CD4-positive, alpha-beta memory T cell (primary cell): ENCODE measurements at regions not wholly inside any gene's neighbourhood (a gene's known extent, or its start where the extent isn't known, plus 50 kb on each side); places are given as distances from the start of the nearest gene placed in this dataset.

Experiments
- CTCF ChIA-PET: fragments of 350-600 bp; sonication (Branson Sonifier 250); formaldehyde crosslinking; loops from one replicate; lab custom pipeline; 2021; ENCODE audit warnings: inconsistent platforms; ENCODE audit not compliant: partially characterized antibody; lab: Charles Lee
- POLR2A ChIA-PET: fragments of 350-600 bp; sonication (Branson Sonifier 250); formaldehyde crosslinking; loops from one replicate; lab custom pipeline; 2021; ENCODE audit not compliant: partially characterized antibody; lab: Charles Lee
- DNase-seq, 5 donors: peaks; one replicate each; pipeline versions ENCODE4 v3.0.0 to v3.0.0-alpha.2; 2020 to 2022; ENCODE audit warnings: mixed read lengths in 1 of 5
- H3K27ac ChIP-seq: one replicate; pipeline ENCODE4 v1.7.0; 2013; ENCODE audit warnings: low read depth, low read length
- H3K27me3 ChIP-seq: 2 replicates; pipeline ENCODE4 v1.7.0; 2013; ENCODE audit warnings: mild to moderate bottlenecking, low read length, moderate library complexity; ENCODE audit not compliant: insufficient read depth
- H3K36me3 ChIP-seq: 2 replicates; pipeline ENCODE4 v1.7.0; 2013; ENCODE audit warnings: mild to moderate bottlenecking, low read length, moderate library complexity; ENCODE audit not compliant: insufficient read depth
- H3K4me1 ChIP-seq: 2 replicates; pipeline ENCODE4 v1.7.0; 2013; ENCODE audit warnings: mild to moderate bottlenecking, low read length, moderate library complexity; ENCODE audit not compliant: insufficient read depth
- H3K4me3 ChIP-seq, 2 donors: one replicate each; pipeline ENCODE4 v1.7.0; 2013; ENCODE audit warnings: low read length in 2 of 2, mild to moderate bottlenecking in 1 of 2
- H3K9me3 ChIP-seq, 2 donors: one replicate each; pipeline ENCODE4 v1.7.0; 2013; ENCODE audit warnings: low read length in 2 of 2, control low read depth in 1 of 2; ENCODE audit not compliant: control insufficient read depth in 1 of 2
- H3K27ac Mint-ChIP-seq, 7 donors: one replicate each; pipeline ENCODE4 v1.8.0; 2020 to 2021; ENCODE audit warnings: mixed read lengths in 7 of 7, mild to moderate bottlenecking in 6 of 7, inconsistent platforms in 3 of 7, moderate library complexity in 3 of 7
- H3K27me3 Mint-ChIP-seq, 2 donors: one replicate each; pipeline ENCODE4 v1.8.0; 2020 to 2021; ENCODE audit warnings: mixed read lengths in 2 of 2
- H3K36me3 Mint-ChIP-seq, 2 donors: one replicate each; pipeline ENCODE4 v1.8.0; 2020 to 2021; ENCODE audit warnings: mixed read lengths in 2 of 2, inconsistent platforms in 1 of 2, mild to moderate bottlenecking in 1 of 2
- H3K4me1 Mint-ChIP-seq, 4 donors: one replicate each; pipeline ENCODE4 v1.8.0; 2020 to 2021; ENCODE audit warnings: mixed read lengths in 4 of 4, mild to moderate bottlenecking in 1 of 4
- H3K4me3 Mint-ChIP-seq, 8 donors: one replicate each; pipeline ENCODE4 v1.8.0; 2020 to 2021; ENCODE audit warnings: mixed read lengths in 8 of 8, mild to moderate bottlenecking in 7 of 8, moderate library complexity in 6 of 8, inconsistent platforms in 3 of 8
- H3K9me3 Mint-ChIP-seq, 8 donors: one replicate each; pipeline ENCODE4 v1.8.0; 2020 to 2021; ENCODE audit warnings: mixed read lengths in 8 of 8, mild to moderate bottlenecking in 5 of 8, inconsistent platforms in 3 of 8, moderate library complexity in 1 of 8
- intact Hi-C: fragments of 100-400 bp; cut with micrococcal nuclease; formaldehyde crosslinking; loops from one replicate; pipeline ENCODE4 v1.15.1; 2023

GRCh38 chr2:180061546-180061945 is 54.4 kb upstream of the CWC22 start:
- no peaks in the 10 kb centered on the region for H3K27me3 ChIP-seq
- H3K4me1 ChIP-seq: no peaks in the 10 kb centered on the region
- no peak overlapping the region for H3K4me3 ChIP-seq
- Mint-ChIP-seq H3K4me3 (no peak overlapping the region), H3K27me3 (peaks cover 0 to 2% of the 10 kb centered on the region in 2 donors), H3K36me3 (no peaks in the 10 kb centered on the region), H3K4me1 (no peaks in the 10 kb centered on the region), H3K9me3 (peaks cover 0 to 2% (median 0%) of the 10 kb centered on the region in 8 donors), H3K27ac (no peak overlapping the region)
- ChIA-PET CTCF (no interaction called here), POLR2A (no interaction called here)
- H3K9me3 ChIP-seq: no peaks in the 10 kb centered on the region
- H3K27ac ChIP-seq: no peak overlapping the region
- intact Hi-C loops: no loop called here
- no peaks in the 10 kb centered on the region for H3K36me3 ChIP-seq
- DNase-seq: no peak

- ChIA-PET CTCF (no interaction called here), POLR2A (no interaction called here)
- intact Hi-C loops: no loop called here
- Mint-ChIP-seq H3K36me3 (no peaks in the 10 kb centered on the region), H3K27ac (no peak overlapping the region), H3K9me3 (peaks cover 0 to under 1% (median 0%) of the 10 kb centered on the region in 8 donors), H3K27me3 (peaks cover 0 to 2% of the 10 kb centered on the region in 2 donors), H3K4me3 (no peak overlapping the region), H3K4me1 (no peaks in the 10 kb centered on the region)
- Histone ChIP-seq H3K36me3 (no peaks in the 10 kb centered on the region), H3K4me1 (no peaks in the 10 kb centered on the region), H3K27ac (no peak overlapping the region), H3K27me3 (no peaks in the 10 kb centered on the region), H3K4me3 (no peak overlapping the region), H3K9me3 (no peaks in the 10 kb centered on the region)
- no peak for DNase-seq
Measured at GRCh38 chr2:180061085-180061484, 54.0 kb upstream of the CWC22 start.

- Mint-ChIP-seq H3K27me3 (peaks cover 0 to 2% of the 10 kb centered on the region in 2 donors), H3K9me3 (peaks cover 0 to 7% (median 3%) of the 10 kb centered on the region in 8 donors), H3K4me1 (no peaks in the 10 kb centered on the region), H3K4me3 (no peak overlapping the region), H3K36me3 (no peaks in the 10 kb centered on the region), H3K27ac (no peak overlapping the region)
- no peaks in the 10 kb centered on the region for H3K9me3 ChIP-seq
- POLR2A ChIA-PET: no interaction called here
- intact Hi-C loops: no loop called here
- no peaks in the 10 kb centered on the region for H3K27me3 ChIP-seq
- CTCF ChIA-PET: no interaction called here
- no peak for DNase-seq
- no peaks in the 10 kb centered on the region for H3K36me3 ChIP-seq
- H3K4me1 ChIP-seq: no peaks in the 10 kb centered on the region
- H3K27ac ChIP-seq: no peak overlapping the region
- H3K4me3 ChIP-seq: no peak overlapping the region
Measured at GRCh38 chr2:180058993-180059392, 51.9 kb upstream of the CWC22 start.

- H3K9me3 Mint-ChIP-seq: peaks cover 0 to 10% (median 5%) of the 10 kb centered on the region in 8 donors
- POLR2A ChIA-PET: no interaction called here
- no peaks in the 10 kb centered on the region for H3K36me3 Mint-ChIP-seq
- H3K27ac Mint-ChIP-seq: no peak overlapping the region
- Histone ChIP-seq H3K9me3 (no peaks in the 10 kb centered on the region), H3K27me3 (no peaks in the 10 kb centered on the region), H3K4me3 (no peak overlapping the region), H3K36me3 (no peaks in the 10 kb centered on the region), H3K27ac (no peak overlapping the region), H3K4me1 (no peaks in the 10 kb centered on the region)
- no peaks in the 10 kb centered on the region for H3K4me1 Mint-ChIP-seq
- no peak overlapping the region for H3K4me3 Mint-ChIP-seq
- CTCF ChIA-PET: no interaction called here
- intact Hi-C loops: no loop called here
- no peak for DNase-seq
- peaks cover 2% of the 10 kb centered on the region in 2 donors for H3K27me3 Mint-ChIP-seq
Measured at GRCh38 chr2:180057706-180058412, 50.8 kb upstream of the CWC22 start.
